A204.1 (cell line): ENCODE measurements at regions not wholly inside any gene's neighbourhood (a gene's known extent, or its start where the extent isn't known, plus 50 kb on each side); places are given as distances from the start of the nearest gene placed in this dataset.
A peak's percentile ranks its signal among the peaks of the same experiment; 100 is the strongest.

ENCODE experiments used
- FAIRE-seq: peaks from 2 replicates; lab custom pipeline; 2012; peaks lifted over from hg19 to GRCh38; lab: Jason Lieb, UNC

GRCh38 chr13:80235967-80236302 lies 105.0 kb downstream of the SPRY2 start:
- FAIRE-seq: no peak

GRCh38 chr13:80235166-80235966 lies 105.6 kb downstream of the SPRY2 start:
- no peak for FAIRE-seq

- FAIRE-seq: no peak
These were observed 113.3 kb downstream of the SPRY2 start for GRCh38 chr13:80227645-80228044.

GRCh38 chr13:80226645-80227044 lies 114.3 kb downstream of the SPRY2 start:
- no peak for FAIRE-seq

GRCh38 chr13:80224468-80224867 lies 116.5 kb downstream of the SPRY2 start:
- peak; percentile 30 for FAIRE-seq

GRCh38 chr13:80217614-80218456 lies 123.1 kb downstream of the SPRY2 start:
- FAIRE-seq: no peak

GRCh38 chr13:80215368-80215767 lies 125.6 kb downstream of the SPRY2 start:
- FAIRE-seq: no peak

- FAIRE-seq: no peak
These were observed 126.4 kb downstream of the SPRY2 start for GRCh38 chr13:80214521-80214991.

- no peak for FAIRE-seq
These were observed 126.9 kb downstream of the SPRY2 start for GRCh38 chr13:80214050-80214449.

- no peak for FAIRE-seq
These were observed 127.7 kb downstream of the SPRY2 start for GRCh38 chr13:80213201-80213600.

GRCh38 chr13:80211566-80211965 lies 129.4 kb downstream of the SPRY2 start:
- no peak for FAIRE-seq

- FAIRE-seq: no peak
These were observed 136.3 kb downstream of the SPRY2 start for GRCh38 chr13:80204642-80205041.

GRCh38 chr13:80203496-80203895 lies 137.4 kb downstream of the SPRY2 start:
- no peak for FAIRE-seq

GRCh38 chr13:80201694-80202468 lies 139.0 kb downstream of the SPRY2 start:
- no peak for FAIRE-seq

- FAIRE-seq: no peak
These were observed 141.2 kb downstream of the SPRY2 start for GRCh38 chr13:80199585-80200292.

- FAIRE-seq: no peak
These were observed 141.9 kb downstream of the SPRY2 start for GRCh38 chr13:80199067-80199466.

GRCh38 chr13:80196756-80197155 lies 144.2 kb downstream of the SPRY2 start:
- FAIRE-seq: no peak

GRCh38 chr13:80195649-80196048 lies 145.3 kb downstream of the SPRY2 start:
- no peak for FAIRE-seq

- no peak for FAIRE-seq
These were observed 150.9 kb downstream of the SPRY2 start for GRCh38 chr13:80189889-80190597.

- FAIRE-seq: no peak
These were observed 160.1 kb downstream of the SPRY2 start for GRCh38 chr13:80180740-80181355.

- FAIRE-seq: no peak
These were observed 163.6 kb downstream of the SPRY2 start for GRCh38 chr13:80177327-80177726.
